Fibroblast of skin of back (primary cell): ENCODE measurements at regions not wholly inside any gene's neighbourhood (a gene's known extent, or its start where the extent isn't known, plus 50 kb on each side); places are given as distances from the start of the nearest gene placed in this dataset.
"Not testable (repeated sequence)": the region's sequence is repeated elsewhere in the genome, so short reads cannot be mapped to it uniquely, and the experiment has no call there.

Experiments used
- DNase-seq: peaks from one replicate; pipeline ENCODE4 v3.0.0-alpha.2; 2013

DNA sequence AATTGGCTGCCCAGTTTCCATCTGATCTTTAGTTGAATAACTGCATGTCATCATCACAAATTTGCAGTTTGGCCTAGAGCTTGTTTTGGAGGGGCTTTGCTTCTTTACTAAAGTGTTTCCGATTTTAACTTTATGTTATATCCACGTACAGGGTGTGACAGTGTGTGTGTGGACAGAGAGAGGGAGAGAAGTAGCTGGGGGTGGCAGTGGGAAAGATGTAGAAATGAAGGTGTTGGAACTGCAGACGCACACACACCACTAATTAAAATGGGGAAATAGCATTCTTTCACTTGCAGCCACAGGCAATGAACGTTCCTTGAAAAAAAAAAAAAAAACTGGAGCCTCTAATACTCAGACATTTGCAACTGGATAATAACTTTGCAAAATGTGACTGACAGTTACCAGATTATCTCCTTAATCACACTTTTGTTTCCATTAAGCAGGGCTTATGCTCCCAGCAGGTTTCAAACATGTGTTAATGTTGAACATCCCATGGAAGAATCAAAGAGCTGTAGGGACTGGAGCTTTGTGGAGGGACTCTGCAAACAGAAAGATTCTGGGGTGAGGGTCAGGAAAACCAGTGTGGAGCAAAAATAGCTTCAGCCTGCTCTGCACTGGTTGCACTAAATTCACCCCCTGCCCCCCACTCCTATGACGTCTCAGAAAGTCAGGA lies 238.1 kb upstream of the TENM4 start:
- no peak for DNase-seq

DNA sequence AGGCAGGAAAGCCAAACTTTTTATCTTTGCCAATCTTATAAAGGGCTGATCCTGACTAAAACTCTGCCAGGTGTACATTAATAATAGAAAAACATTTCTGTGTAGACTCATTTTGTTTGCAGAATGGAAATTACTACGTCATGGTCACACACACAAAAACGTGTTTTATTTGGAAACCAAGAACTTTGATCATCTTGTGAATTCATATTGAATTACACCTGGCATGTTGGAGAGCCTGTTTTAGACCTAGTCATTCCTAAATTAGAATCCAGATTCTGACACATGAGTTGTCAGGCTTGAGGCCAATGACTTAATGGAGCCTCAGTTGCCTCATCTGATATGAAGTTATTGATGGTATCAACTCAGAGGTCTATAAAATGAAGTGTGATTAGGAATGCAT lies 235.6 kb upstream of the TENM4 start:
- no peak for DNase-seq

DNA sequence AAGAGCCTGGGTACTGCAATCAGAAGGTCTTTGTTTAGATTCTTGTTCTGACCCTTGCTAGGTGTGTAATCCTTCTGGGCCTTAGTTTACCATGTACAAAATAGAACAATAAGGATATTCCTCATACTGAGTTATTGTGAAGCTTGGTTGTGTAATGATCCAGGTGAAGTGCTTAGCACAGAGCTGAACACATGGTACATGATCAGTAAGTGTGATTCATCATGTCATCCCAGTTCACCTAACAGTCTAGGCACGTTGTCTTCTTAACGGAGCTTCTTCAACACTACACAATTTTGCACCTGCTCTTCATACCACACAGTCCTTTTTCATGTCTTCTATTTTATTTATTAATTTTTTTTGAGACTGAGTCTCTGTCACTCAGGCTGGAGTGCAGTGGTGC lies 234.3 kb upstream of the TENM4 start:
- no peak for DNase-seq

DNA sequence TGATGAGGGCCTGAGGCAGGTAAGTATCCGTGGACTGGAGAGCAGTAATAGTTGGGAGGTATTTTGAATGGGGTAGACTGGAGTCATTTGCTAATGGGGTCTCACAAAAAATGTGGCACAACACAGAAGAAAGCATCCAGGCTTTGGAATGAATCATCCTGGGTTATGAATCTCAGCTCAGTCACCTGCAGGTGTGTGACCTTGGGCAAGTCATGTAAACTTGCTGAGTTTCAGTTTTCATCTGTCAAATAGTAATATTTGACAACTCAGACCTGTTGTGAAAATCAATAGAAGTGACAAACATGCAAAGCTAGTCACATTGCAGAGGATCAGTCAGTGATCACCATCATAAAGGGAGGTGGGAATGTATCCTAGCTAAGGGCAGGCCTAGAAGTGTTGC lies 232.0 kb upstream of the TENM4 start:
- no peak for DNase-seq

DNA sequence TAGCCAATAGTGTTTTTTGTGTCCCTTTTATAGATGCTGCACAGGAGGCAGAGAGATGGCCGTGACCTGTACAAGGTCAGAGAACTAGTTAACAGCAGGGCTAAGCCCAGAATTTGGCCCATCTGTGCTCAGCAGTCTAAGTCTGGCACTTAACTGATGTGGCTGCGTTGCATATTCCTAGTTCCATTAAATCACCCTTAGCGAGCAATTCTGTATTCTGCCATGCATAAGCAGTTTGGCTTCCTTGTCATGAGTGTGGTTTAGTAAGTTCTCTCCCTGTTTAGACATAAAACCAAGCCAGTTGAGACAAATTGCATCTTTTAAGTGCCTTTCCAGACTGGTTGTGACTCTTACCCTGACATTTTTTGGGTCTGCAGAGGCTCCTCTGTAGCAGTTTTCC lies 230.6 kb upstream of the TENM4 start:
- no peak for DNase-seq

DNA sequence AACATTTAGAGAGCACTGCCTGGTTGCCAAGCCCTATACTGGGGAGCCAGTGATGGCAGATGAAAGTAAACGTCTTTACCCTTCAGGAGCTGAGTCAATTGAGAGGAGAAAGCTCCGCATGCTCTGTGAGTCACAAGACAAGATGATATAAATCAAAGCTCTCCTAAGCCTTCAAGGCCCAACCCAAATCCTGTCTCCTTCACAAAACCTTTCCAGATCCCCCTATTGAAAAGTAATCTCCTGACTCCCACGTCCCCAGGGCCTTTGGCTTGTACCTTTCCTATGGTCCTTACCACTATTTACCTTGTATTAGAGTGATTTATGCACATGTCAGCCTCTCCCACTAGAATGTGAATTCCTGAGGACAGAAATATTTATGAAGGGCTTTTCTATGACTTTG lies 230.1 kb upstream of the TENM4 start:
- DNase-seq, result no peak

DNA sequence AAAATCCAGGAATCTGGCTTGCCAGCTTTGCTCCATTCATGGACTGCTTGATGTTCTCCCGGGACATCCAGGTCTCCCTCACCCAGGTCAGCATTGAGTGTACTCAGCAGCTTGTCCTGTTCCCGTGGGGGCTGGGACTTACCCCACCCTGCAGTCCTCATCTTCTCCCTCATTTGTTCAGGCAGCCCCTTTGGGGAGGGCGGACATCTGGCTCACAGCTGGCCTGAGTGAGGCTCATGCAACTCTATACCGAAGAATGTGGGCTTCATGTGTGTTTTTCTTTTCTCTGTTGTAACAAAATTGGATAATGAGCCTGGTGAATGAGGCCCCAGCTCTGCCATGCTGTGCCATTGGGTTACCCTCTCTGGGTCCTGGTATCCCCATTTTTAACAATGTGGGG lies 227.7 kb upstream of the TENM4 start:
- no peak for DNase-seq

DNA sequence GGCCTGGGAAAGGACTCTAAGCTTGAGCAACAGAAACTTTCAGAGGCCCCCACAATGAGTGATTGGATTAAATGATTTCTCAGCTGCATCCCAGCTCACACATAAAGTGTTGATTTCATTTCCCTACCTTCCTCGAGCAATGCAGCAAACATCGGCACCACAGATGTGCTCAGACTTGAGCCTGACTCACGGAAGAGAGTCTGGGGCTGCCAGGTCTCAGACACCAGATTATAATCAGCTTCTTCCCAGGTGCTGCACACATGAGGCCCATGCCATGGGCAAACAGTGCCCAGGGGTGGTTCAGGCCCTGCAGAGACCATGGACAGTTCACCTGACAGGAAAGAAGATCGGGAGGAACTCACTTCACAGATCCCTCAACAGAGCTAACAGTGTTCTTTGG lies 226.6 kb upstream of the TENM4 start:
- no peak for DNase-seq

DNA sequence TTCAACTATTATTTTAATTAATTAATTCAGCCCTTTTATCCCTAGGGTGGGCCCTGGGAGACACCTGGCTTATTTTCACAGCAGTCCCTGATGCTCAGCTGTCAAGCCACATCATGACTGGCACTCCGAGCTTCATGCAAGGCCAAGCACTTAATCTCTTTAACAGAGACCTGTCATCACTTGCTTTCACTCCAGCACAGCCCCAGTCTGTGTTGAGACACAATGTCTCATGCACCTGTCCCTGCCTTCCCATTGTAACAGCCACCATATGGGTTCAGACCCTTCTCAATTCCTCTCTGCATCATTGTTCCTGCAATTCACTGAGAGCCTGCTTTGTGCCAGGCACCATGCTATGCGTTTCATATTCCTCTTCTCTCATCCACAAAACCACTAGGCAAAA lies 222.2 kb upstream of the TENM4 start:
- DNase-seq, result no peak

DNA sequence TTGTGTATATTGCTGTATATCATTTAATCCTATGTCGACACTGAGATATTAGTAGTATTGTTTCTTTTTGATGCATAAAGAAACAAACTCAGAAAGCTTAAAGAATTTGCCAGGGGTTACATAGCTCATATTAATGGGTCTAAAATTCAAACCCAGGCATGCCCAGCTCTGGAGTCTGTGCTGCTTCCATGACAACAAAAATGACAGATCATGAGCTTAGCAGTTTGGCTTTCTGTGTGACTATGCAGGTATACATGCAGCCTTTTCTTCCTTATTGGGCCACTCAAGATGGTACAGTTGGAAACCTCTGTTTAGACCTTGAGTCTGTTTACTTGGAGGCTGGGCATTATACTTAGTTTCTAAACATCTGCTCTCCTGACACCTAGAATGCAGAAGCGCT lies 220.5 kb upstream of the TENM4 start:
- no peak for DNase-seq

DNA sequence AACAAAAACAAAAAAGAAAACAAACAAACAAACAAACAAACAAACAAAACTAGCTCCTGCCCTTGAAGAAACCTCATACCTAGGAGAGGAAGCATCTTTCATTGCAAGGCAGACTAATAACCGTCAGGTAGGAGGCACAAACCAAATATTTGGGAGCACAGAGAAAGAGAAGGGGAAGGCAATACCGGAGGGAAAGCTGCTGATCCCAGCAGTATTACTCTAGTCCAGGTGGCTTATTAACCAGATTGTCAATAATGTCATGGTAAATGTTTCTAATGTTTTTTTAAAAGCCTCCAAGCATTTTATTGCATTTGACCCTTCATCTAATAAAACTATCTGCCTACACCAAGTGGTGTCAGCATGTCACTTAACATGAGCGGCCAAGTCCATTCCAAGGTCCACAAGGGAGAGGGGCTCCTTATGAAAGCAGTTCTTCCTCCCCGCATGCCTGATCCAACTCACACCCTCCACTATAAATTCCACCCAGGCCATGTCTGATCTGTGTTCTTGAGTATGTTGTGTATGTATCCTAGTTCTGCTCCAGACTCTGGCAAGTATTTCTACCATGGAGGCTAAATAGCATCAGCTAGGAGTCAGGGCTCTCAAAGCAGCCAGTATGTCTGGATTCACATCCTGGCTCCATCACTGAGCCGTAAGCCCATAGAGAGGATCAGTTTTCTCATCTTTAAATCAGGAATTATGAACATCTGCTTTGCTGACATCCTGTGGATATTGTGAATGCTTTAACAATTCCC lies 208.1 kb upstream of the TENM4 start:
- no peak for DNase-seq

DNA sequence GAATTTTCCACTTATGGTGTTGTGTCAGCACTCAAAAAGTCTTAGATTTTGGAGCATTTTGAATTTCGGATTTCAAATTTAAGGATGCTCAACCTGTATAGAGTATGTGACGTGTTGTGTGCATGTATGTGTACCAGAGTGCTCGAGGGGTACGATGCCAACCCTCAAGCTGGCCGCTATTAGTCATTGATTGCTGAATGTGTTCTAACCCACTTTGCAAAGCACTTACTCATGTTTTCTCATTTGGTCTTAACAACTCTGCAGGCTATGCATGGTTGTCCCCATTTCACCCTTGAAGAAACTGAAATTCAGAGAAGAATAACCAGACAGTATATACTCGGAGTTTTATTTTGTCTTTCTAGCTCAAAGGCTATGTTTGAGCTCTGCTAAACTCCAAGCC lies 196.4 kb upstream of the TENM4 start:
- no peak for DNase-seq

DNA sequence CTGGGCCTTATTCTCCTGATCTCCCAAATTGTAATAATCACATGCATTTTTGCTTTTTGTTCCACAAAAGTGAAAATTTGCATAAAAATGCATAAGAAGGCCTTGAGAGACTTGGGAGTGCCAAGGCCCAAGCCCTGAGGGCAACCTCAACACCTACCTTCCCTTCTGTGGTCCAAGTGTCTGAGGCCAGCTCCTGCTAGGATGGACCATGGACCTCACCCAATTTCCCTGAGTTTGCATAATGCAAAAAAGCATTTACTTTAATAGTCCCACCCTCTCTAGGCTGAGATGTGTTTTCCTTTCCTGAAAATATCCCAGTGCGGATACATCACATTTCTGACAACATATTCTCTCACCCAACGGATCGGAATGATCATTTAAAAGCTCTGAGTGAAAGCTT lies 194.1 kb upstream of the TENM4 start:
- DNase-seq, result no peak

DNA sequence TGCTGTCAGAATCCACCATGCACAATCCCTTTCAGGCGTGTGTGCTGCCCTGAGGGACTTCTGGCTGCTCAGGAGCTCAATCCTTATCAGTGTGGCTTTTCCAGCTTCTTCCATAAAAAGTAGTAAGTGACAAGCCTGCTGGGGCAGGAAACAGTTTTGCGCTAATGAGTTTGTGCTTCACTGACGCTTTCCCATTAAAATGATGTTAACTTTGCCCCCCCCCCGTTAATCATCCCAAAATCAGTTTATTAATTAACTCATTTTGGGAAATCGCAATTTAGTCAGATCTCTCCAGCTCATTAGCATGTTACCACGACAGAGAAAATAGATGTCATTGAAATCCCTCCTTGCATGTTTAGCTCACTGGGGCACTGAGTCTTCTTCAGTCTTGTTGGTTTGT lies 186.5 kb upstream of the TENM4 start:
- DNase-seq, result no peak

DNA sequence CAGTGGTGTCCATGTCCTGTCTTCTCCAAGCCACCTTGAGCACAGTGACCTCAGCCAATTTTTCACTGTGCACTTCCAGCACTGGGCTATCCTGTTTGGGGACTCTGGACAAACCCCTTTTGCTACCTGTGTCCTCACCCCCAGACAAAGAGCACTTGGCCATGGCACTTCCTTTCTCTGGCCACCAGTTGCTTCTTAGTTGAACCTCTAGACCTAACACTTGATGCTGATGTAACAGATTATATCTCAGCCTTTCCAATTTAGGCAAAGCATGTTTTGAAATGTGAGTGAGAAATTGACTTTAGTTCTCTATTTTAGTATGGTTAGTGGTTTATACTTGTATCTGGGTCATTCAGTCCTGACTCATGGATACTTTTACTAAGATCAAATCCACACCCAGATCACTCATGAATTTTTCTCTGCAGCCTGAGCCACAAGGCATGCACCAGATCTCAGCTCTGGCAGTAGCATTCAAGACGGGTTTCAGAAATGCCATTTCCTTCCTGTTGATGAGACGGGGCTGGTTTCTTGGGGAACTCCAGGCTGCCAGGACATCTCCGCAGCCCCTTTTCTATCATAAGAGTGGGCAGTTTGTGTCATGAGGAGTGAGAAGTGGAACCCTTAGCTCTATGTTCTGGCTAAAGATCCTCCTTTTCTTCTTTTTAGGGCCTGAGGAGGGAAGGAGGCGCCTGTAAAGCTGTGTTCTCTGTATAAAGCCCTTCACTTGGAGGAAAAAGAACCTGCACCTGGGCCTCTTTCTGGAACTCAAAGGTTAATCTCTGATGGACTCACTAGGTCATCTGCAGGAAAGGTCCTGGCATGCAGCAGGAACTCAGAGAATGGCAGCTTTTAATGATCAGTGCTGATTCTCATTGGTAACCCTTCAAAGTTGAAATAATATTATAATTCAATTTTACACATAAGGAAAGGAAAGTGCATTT lies 185.6 kb upstream of the TENM4 start:
- DNase-seq, result peak; percentile 17

DNA sequence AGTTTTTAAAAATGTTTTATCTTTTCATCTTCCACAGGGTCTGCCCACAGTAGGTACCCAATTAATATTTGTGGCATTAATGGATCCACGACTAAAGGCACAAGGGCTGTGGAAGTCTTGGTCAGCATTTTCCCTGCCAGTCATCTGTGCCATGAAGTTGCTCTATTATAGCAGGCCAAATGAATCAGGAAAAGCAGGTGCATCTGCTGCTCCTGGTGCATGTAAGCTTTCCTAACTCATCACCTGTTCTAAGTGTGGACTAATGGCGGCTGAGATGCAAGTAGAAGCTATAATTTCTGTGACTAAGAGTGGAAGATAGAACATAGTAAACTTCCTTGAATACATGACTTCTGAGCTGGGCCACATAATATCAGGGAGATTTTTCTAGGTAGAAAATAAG lies 182.5 kb upstream of the TENM4 start:
- no peak for DNase-seq

DNA sequence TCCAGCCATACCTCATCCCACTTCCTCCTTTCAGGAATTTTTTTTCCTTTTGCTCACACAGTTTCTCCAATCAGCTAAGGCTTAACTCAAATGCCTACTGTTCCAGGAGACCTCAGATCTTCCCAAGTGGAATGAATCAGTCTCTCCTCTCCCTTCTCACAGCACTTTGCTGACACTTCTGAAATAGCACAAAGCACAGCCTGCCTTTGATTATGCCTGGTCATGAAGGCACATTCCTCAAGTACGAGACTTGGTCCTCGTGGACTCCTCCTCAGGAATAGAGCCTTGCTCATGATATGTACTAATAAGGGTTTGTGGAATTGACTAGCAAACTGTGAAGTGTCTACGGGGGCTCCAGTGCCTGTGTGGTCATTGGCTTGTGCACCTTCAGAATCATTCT lies 176.7 kb upstream of the TENM4 start:
- peak; percentile 7 for DNase-seq

DNA sequence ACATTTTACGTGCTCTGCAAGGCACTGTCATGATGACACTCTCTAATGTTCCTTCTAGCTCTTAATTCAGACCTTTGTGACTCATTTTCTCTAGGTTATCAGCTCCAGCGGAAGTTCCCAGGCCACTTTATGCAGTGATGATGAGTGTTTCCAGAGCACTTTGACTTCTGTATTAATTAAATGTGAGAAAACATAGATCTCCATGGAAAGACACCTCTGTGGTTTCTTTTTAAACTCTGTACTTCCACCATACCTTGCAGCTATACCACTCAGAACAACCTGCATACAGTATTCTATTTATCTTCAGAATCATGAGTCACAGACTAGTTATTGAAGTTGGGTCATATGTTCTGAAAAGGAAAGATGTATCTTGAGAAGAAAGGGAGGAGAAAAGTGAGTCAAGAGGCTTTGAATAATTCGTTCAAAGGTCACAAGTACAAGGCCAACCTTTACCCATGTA lies 175.6 kb upstream of the TENM4 start:
- no peak for DNase-seq

DNA sequence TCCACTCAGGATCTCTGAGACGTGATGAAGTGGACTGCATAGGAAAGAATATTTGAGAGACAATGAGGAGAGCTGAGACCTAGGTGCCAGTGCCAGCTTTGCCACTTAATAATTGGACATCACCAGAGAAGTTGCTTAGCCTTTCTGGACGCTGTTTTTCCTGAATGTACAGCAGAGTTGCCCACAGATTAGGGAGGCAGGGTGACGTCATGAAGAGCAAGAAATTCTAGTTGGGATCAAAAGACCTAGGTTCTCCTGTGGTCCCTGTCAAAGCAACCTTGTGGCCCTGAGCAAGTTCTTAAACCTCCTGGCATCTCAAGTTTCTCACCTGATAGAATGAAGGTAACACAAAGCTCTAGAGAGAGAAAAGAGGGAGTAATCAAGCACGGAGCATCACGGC lies 174.6 kb upstream of the TENM4 start:
- DNase-seq, result no peak

DNA sequence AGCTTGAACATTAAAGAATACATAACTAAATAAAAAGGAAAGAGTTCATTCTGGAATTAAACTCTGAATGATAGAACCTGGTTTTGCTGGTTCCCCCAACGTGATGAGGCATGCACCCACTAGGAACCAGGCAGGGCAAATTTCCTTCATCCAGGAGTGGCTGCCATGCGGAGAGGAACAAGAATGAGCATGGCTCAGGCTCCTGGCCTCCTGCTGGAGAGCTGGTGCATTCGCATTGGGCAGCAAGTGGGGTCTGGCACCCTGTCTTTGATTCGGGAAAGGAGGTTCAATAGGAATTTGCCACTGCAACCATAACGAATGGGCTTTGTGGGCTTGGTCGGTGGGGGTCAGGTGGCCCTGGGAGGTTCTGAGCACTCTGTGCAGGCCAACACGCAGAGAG lies 169.8 kb upstream of the TENM4 start:
- no peak for DNase-seq

DNA sequence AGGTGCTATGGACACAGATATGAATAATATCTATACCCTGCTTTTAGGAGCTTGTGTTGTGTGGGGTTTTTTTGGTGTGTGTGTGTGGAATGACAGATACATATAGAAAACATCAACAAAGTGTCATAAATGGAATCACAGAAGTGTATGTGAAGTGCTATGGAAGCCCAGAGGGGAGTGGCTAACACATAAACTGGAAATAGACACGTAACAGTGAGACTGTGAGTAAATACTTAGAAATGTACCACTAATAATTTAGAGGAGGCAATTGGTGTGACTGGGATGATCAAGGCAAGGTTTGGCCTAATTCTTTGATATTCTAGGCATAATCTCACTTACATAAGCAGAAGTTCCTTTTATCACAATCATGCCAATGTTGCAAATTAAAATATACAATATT lies 169.3 kb upstream of the TENM4 start:
- no peak for DNase-seq

DNA sequence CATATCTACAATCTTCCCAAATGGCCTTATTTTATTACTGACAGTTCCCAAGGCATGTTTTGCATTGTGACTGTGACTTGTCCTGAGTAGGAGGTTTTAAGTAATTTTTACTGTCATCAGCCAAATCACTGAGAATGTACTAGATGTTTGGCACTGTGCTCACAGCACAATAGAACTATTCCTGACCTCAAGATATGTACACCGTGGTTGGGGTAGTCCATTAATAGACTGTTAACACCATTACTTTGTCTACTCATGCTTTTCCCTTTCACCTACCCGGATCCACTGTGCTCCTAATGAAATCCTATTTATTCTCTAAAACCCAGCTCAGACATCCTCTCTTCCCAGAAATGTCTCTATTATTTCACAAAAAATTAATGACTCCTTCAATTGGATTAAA lies 168.7 kb upstream of the TENM4 start:
- DNase-seq, result no peak

DNA sequence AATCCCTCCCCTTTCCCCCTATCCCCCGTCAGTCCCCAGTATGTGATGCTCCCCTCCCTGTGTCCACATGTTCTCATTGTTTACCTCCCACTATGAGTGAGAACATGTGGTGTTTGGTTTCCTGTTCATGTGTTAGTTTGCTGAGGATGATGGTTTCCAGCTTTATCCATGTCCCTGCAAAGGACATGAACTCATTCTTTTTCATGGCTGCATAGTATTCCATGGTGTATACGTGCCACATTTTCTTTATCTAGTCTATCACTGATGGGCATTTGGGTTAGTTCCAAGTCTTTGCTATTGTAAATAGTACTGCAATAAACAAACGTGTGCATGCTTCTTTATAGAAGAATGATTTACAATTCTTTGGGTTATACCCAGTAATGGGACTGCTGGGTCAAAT lies 165.6 kb upstream of the TENM4 start:
- not testable (repeated sequence) for DNase-seq
